NK-92 treated with Interleukin-12 subunit alpha and Interleukin-12 subunit beta, amount 100 ng/mL, for 24 hours (cell line): ENCODE measurements at regions not wholly inside any gene's neighbourhood (a gene's known extent, or its start where the extent isn't known, plus 50 kb on each side); places are given as distances from the start of the nearest gene placed in this dataset.
"Not testable (repeated sequence)": the region's sequence is repeated elsewhere in the genome, so short reads cannot be mapped to it uniquely, and the experiment has no call there.

Experiments
- DNase-seq: peaks from one replicate; lab custom pipeline; 2025; lab: John Stamatoyannopoulos, UW

GRCh38 chr10:60513281-60513680, 123.6 kb upstream of the ANK3 start:
- DNase-seq, result no peak

- no peak for DNase-seq
Observed at GRCh38 chr10:60511477-60512229, 122.0 kb upstream of the ANK3 start.

- DNase-seq, result no peak
Observed at GRCh38 chr10:60508831-60509230, 119.2 kb upstream of the ANK3 start.

- DNase-seq, result no peak
Observed at GRCh38 chr10:60508037-60508436, 118.4 kb upstream of the ANK3 start.

GRCh38 chr10:60502621-60503020, 112.9 kb upstream of the ANK3 start:
- no peak for DNase-seq

DNA sequence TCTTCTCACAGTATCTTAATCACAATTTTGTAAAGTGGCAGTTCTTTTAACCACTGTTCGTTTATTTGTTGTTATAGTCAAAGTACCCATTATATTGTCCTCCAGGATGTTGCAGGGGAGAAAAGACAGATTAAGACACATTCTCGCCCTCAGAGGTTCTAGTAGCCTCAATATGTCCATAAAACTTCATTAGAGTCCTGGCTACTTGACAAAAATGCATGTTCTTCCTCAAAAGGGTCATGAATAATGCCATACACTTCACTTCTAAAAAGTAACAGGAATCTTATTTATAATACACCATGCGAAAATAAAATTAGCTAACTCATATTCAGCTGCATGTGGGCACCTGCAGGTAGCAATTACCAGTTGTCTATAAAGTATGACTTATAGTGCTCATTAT, 109.3 kb upstream of the ANK3 start:
- no peak for DNase-seq

- no peak for DNase-seq
Observed at GRCh38 chr10:60497364-60497763, 107.7 kb upstream of the ANK3 start.

GRCh38 chr10:60496181-60496580, 106.5 kb upstream of the ANK3 start:
- DNase-seq, result no peak

DNA sequence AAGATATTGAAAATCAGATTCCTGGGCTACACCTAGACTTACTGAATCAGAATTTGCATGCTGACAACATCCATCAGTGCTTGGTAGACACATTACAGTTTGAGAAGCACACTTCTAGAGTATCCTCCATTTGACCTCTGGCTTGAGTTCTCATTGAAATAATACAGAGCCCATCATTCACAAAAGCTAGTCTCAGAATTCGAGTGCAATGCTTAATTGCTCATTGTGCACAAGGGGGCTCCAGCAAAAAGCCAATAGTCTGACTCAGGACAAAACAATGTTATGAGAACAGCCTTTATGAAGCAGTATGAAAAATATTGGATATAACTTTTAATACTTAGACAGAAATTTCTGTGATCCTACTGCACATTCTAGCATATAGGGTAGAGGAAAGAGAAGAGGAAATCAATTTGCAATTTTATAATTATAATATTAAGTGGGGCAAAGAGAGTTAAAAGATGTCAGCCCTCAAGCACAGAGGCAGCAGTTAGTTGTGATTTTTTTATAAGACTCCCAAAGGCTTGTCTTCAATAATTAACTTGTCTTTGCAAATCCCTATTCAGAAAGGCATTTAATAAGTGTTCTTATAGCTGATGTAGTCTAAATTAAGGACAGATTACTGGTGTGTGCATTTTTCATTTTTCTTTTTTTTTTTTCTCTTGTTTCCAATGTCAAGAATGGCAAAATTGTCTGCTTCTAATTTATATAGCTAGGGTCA, 105.8 kb upstream of the ANK3 start:
- no peak for DNase-seq

DNA sequence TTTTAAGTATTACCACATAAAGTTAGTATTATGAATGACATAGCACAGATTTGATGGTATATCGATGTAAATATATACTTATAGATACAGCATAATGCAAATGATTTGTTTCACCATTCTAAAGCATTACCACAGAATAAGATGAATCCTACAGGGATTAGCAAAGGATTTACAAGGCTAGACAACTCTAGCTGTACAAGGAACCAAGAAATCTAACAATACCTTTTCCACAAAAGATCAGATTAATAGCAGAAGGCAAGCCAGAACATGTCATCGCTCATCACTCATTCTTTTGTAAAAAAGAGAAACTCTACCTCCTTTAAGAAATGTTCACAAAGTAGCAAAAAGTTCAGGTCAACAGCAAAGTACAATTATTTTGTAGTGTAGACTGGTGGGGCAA, 105.1 kb upstream of the ANK3 start:
- DNase-seq, result no peak

DNA sequence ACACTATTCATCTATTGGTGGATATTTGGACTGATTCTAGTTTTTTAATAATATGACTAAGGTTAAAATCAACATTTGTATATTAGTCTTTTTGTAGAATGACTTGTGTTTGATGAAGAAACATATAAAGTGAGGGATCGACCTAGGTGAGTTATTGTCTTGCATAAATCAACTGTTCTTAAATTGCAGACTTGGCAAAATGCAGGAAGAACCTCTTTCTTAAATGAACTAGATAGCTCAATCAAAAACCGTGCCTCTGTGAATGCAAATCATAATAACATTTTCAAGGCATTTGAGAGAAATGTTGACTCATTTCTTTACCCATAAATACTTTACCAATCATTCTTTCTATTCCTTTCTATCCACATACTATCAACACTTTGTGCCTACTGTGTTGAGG, 101.5 kb upstream of the ANK3 start:
- no peak for DNase-seq

GRCh38 chr10:60490013-60490412, 100.3 kb upstream of the ANK3 start:
- no peak for DNase-seq

DNA sequence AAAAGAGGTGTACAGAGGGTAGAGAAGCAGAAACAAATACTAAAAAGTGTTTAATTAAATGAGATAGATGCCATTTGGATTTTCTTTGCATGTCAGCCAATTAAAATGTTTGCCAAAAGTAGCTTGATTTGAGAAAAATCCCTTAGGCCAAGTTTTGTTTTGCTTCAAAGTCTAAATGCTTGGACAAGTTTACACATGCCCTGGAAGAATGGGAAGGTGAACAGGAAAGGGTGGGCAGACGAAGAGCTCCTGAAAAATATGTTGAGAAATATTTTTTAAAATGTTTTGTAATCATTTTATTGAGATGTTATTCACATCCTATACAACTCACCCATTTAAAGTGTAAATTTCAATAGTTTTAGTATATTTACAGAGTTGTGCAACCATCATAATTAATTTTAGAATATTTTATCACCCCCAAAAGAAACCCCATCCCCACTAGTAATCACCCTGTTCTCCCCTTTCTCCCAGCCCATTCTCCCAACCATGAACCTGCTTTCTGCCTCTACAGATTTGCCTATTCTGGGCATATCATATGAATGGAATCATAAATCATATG, 98.5 kb upstream of the ANK3 start:
- no peak for DNase-seq

GRCh38 chr10:60487543-60487942, 97.9 kb upstream of the ANK3 start:
- no peak for DNase-seq

- DNase-seq, result no peak
Observed at GRCh38 chr10:60485025-60485424, 95.3 kb upstream of the ANK3 start.

DNA sequence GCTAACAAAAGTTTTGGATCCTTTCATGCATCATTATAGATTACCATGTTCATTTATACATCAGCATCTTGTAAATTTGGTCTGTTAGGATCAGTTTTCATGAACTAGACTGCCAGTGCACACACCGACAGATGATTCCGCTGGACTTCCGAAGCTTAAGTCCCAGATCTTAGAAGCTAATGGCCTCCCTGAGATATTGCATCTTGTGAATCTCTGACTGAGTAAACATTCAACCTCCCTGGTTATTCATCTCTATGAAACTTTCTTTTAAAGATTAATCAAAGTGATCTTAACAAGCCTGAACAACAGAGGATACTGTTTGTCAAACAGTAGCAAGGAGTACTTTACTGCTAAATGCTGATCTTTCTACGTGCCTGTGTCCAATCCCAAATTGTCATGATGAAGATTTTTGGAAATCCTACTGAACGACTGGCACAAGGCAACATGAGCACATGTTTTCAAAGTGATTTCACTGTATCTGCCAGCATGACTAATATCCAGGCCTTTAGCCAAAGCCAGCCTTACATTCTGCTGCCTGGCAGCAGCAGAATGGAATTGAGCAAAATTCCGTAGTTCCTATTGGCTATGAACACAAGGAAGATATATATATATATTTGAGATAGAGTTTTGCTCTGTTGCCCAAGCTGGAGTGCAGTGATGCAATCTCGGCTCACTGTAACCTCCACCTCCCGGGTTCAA, 91.3 kb upstream of the ANK3 start:
- DNase-seq, result no peak

GRCh38 chr10:60479305-60480020, 89.8 kb upstream of the ANK3 start:
- no peak for DNase-seq

DNA sequence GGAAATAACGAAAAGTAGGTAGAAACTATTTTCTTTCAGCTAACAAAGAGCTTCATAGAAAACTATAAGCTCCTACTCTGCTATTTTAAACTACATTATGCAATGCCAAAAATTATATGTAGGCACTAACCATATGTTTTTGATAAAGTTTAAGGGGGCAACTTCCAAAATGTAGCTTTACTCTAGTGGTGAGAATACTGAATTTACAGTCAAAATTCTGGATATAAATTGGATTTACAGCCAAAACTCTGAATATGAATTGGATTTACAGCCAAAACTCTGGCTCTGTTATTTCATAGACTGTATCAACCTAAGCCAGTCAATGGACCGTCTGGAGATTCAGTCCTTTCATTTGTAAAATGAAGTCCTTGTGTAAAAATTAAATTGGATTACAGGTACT, 86.8 kb upstream of the ANK3 start:
- no peak for DNase-seq

GRCh38 chr10:60473557-60473956, 83.9 kb upstream of the ANK3 start:
- no peak for DNase-seq

- no peak for DNase-seq
Observed at GRCh38 chr10:60470091-60470490, 80.4 kb upstream of the ANK3 start.

- not testable (repeated sequence) for DNase-seq
Observed at GRCh38 chr10:60469147-60469546, 79.5 kb upstream of the ANK3 start.

- no peak for DNase-seq
Observed at GRCh38 chr10:60467202-60467546, 77.5 kb upstream of the ANK3 start.
